Duodenal mucosa (tissue), 2 donors: ENCODE measurements at regions not wholly inside any gene's neighbourhood (a gene's known extent, or its start where the extent isn't known, plus 50 kb on each side); places are given as distances from the start of the nearest gene placed in this dataset.

Source experiments
- H3K27ac ChIP-seq: one replicate; pipeline ENCODE4 v1.7.0; 2013; ENCODE audit warnings: low read depth, low read length
- H3K27me3 ChIP-seq, 2 donors: one replicate each; pipeline ENCODE4 v1.7.0; 2013; ENCODE audit warnings: low read length in 2 of 2, control low read depth in 1 of 2; ENCODE audit not compliant: insufficient read depth in 2 of 2, control insufficient read depth in 1 of 2
- H3K36me3 ChIP-seq, 2 donors: one replicate each; pipeline ENCODE4 v1.7.0; 2013; ENCODE audit warnings: low read length in 2 of 2, control low read depth in 1 of 2; ENCODE audit not compliant: insufficient read depth in 2 of 2, control insufficient read depth in 1 of 2
- H3K4me1 ChIP-seq, 2 donors: one replicate each; pipeline ENCODE4 v1.7.0; 2013; ENCODE audit warnings: low read length in 2 of 2, control low read depth in 1 of 2; ENCODE audit not compliant: insufficient read depth in 2 of 2, control insufficient read depth in 1 of 2
- H3K4me3 ChIP-seq, 2 donors: one replicate each; pipeline ENCODE4 v1.7.0; 2013; ENCODE audit warnings: low read length in 2 of 2, low read depth in 1 of 2
- H3K9ac ChIP-seq, 2 donors: one replicate each; pipeline ENCODE4 v1.7.0; 2013; ENCODE audit warnings: low read length in 2 of 2, low read depth in 1 of 2
- H3K9me3 ChIP-seq, 2 donors: one replicate each; pipeline ENCODE4 v1.7.0; 2013; ENCODE audit warnings: low read length in 2 of 2, control low read depth in 1 of 2; ENCODE audit not compliant: control insufficient read depth in 1 of 2

GRCh38 chr10:131694168-131694780 is 206.5 kb upstream of the PPP2R2D start:
- H3K4me1 ChIP-seq = no peaks in the 10 kb centered on the region
- H3K9ac ChIP-seq = no peak overlapping the region
- no peaks in the 10 kb centered on the region for H3K27me3 ChIP-seq
- no peaks in the 10 kb centered on the region for H3K36me3 ChIP-seq
- no peaks in the 10 kb centered on the region for H3K9me3 ChIP-seq
- H3K4me3 ChIP-seq = no peak overlapping the region
- no peak overlapping the region for H3K27ac ChIP-seq

- no peak overlapping the region for H3K27ac ChIP-seq
- H3K4me3 ChIP-seq = no peak overlapping the region
- no peaks in the 10 kb centered on the region for H3K4me1 ChIP-seq
- H3K36me3 ChIP-seq = no peaks in the 10 kb centered on the region
- no peaks in the 10 kb centered on the region for H3K9me3 ChIP-seq
- no peaks in the 10 kb centered on the region for H3K27me3 ChIP-seq
- no peak overlapping the region for H3K9ac ChIP-seq
These were observed 205.9 kb upstream of the PPP2R2D start for GRCh38 chr10:131694781-131695495.

GRCh38 chr10:131695496-131696165 is 205.2 kb upstream of the PPP2R2D start:
- Histone ChIP-seq H3K9me3 (no peaks in the 10 kb centered on the region), H3K27me3 (no peaks in the 10 kb centered on the region), H3K4me1 (no peaks in the 10 kb centered on the region), H3K36me3 (no peaks in the 10 kb centered on the region), H3K27ac (no peak overlapping the region), H3K4me3 (no peak overlapping the region), H3K9ac (no peak overlapping the region)

GRCh38 chr10:131697476-131698128 is 203.2 kb upstream of the PPP2R2D start:
- Histone ChIP-seq H3K27me3 (no peaks in the 10 kb centered on the region), H3K9ac (no peak overlapping the region)

GRCh38 chr10:131698232-131698631 is 202.6 kb upstream of the PPP2R2D start:
- no peaks in the 10 kb centered on the region for H3K36me3 ChIP-seq
- no peaks in the 10 kb centered on the region for H3K27me3 ChIP-seq
- no peaks in the 10 kb centered on the region for H3K9me3 ChIP-seq
- no peak overlapping the region for H3K9ac ChIP-seq
- no peaks in the 10 kb centered on the region for H3K4me1 ChIP-seq
- H3K27ac ChIP-seq = no peak overlapping the region
- no peak overlapping the region for H3K4me3 ChIP-seq

More at GRCh38 chr10:131697476-131698128, 203.2 kb upstream of the PPP2R2D start:
- Histone ChIP-seq H3K36me3 (no peaks in the 10 kb centered on the region), H3K4me3 (no peak overlapping the region), H3K9me3 (no peaks in the 10 kb centered on the region), H3K4me1 (no peaks in the 10 kb centered on the region), H3K27ac (no peak overlapping the region)

GRCh38 chr10:131698986-131699385 is 201.8 kb upstream of the PPP2R2D start:
- no peaks in the 10 kb centered on the region for H3K27me3 ChIP-seq
- H3K9me3 ChIP-seq = no peaks in the 10 kb centered on the region
- no peaks in the 10 kb centered on the region for H3K4me1 ChIP-seq
- no peaks in the 10 kb centered on the region for H3K36me3 ChIP-seq
- no peak overlapping the region for H3K27ac ChIP-seq
- H3K9ac ChIP-seq = no peak overlapping the region
- H3K4me3 ChIP-seq = no peak overlapping the region

GRCh38 chr10:131700032-131700431 is 200.8 kb upstream of the PPP2R2D start:
- H3K4me1 ChIP-seq = no peaks in the 10 kb centered on the region
- no peaks in the 10 kb centered on the region for H3K27me3 ChIP-seq
- H3K9ac ChIP-seq = no peak overlapping the region
- no peaks in the 10 kb centered on the region for H3K36me3 ChIP-seq
- H3K27ac ChIP-seq = no peak overlapping the region
- H3K4me3 ChIP-seq = no peak overlapping the region
- no peaks in the 10 kb centered on the region for H3K9me3 ChIP-seq

GRCh38 chr10:131700506-131700905 is 200.3 kb upstream of the PPP2R2D start:
- Histone ChIP-seq H3K4me3 (no peak overlapping the region), H3K4me1 (no peaks in the 10 kb centered on the region), H3K27ac (no peak overlapping the region), H3K9me3 (no peaks in the 10 kb centered on the region), H3K27me3 (no peaks in the 10 kb centered on the region), H3K36me3 (no peaks in the 10 kb centered on the region), H3K9ac (no peak overlapping the region)

GRCh38 chr10:131701131-131701947 is 199.5 kb upstream of the PPP2R2D start:
- H3K9me3 ChIP-seq = peaks cover under 1 to 1% of the 10 kb centered on the region in 2 donors
- H3K27ac ChIP-seq = no peak overlapping the region
- no peaks in the 10 kb centered on the region for H3K4me1 ChIP-seq
- H3K4me3 ChIP-seq = no peak overlapping the region
- no peak overlapping the region for H3K9ac ChIP-seq
- no peaks in the 10 kb centered on the region for H3K27me3 ChIP-seq
- no peaks in the 10 kb centered on the region for H3K36me3 ChIP-seq
